Keratinocyte (primary cell): ENCODE measurements at regions not wholly inside any gene's neighbourhood (a gene's known extent, or its start where the extent isn't known, plus 50 kb on each side); places are given as distances from the start of the nearest gene placed in this dataset.
"Not testable (repeated sequence)": the region's sequence is repeated elsewhere in the genome, so short reads cannot be mapped to it uniquely, and the experiment has no call there.

Experiments used
- EZH2 ChIP-seq: IDR thresholded peaks from one replicate; pipeline ENCODE4 v1.6.1; 2012; ENCODE audit warnings: inconsistent platforms, mild to moderate bottlenecking, low read length, moderate library complexity
- TF ChIP-seq, protein P1 (sequence below), 3 experiments: IDR thresholded peaks in 1 of 3; conservative IDR thresholded peaks in 1 of 3; optimal IDR thresholded peaks in 1 of 3; 2 replicates in 2 of 3; 3 replicates in 1 of 3; pipeline versions ENCODE3 to v1.5.1; 2011; ENCODE audit warnings: low read length in 3 of 3, mild to moderate bottlenecking in 3 of 3, moderate library complexity in 2 of 3, control low read depth in 1 of 3, inconsistent platforms in 1 of 3; ENCODE audit not compliant: insufficient read depth in 2 of 3; ENCODE audit errors: extremely low read depth in 1 of 3

DNA sequence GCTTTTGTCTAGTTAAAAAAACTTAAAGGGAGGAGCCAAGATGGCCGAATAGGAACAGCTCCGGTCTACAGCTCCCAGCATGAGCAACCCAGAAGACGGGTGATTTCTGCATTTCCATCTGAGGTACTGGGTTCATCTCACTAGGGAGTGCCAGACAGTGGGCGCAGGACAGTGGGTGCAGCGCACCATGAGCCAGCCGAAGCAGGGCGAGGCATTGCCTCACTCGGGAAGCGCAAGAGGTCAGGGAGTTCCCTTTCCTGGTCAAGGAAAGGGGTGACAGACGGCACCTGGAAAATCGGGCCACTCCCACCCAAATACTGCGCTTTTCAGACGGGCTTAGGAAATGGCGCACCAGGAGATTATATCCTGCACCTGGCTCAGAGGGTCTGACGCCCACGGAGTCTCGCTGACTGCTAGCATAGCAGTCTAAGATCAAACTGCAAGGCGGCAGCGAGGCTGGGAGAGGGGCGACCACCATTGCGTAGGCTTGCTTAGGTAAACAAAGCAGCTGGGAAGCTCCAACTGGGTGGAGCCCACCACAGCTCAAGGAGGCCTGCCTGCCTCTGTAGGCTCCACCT, 152.4 kb upstream of the KCNQ5 start:
- TF ChIP-seq, protein P1, sequence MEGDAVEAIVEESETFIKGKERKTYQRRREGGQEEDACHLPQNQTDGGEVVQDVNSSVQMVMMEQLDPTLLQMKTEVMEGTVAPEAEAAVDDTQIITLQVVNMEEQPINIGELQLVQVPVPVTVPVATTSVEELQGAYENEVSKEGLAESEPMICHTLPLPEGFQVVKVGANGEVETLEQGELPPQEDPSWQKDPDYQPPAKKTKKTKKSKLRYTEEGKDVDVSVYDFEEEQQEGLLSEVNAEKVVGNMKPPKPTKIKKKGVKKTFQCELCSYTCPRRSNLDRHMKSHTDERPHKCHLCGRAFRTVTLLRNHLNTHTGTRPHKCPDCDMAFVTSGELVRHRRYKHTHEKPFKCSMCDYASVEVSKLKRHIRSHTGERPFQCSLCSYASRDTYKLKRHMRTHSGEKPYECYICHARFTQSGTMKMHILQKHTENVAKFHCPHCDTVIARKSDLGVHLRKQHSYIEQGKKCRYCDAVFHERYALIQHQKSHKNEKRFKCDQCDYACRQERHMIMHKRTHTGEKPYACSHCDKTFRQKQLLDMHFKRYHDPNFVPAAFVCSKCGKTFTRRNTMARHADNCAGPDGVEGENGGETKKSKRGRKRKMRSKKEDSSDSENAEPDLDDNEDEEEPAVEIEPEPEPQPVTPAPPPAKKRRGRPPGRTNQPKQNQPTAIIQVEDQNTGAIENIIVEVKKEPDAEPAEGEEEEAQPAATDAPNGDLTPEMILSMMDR (optimal IDR thresholded peaks at IDR 0.05 in 1 of 3, IDR thresholded peaks at IDR 0.05 in 1 of 3, conservative IDR thresholded peaks at IDR 0.05 in 1 of 3; ENCODE audit: extremely low read depth in 1 of 3, insufficient read depth in 2 of 3, low read length in 3 of 3): not testable (repeated sequence)
- TF ChIP-seq EZH2: not testable (repeated sequence)
